IPS-15b (cell line): ENCODE measurements at regions not wholly inside any gene's neighbourhood (a gene's known extent, or its start where the extent isn't known, plus 50 kb on each side); places are given as distances from the start of the nearest gene placed in this dataset.

ENCODE experiments used
- H3K27me3 ChIP-seq: one replicate; pipeline ENCODE4 v1.6.1; 2013; ENCODE audit warnings: low read length; ENCODE audit not compliant: control insufficient read depth, insufficient read depth
- H3K36me3 ChIP-seq: one replicate; pipeline ENCODE4 v1.6.1; 2013; ENCODE audit warnings: low read length; ENCODE audit not compliant: control insufficient read depth, insufficient read depth
- H3K4me1 ChIP-seq: one replicate; pipeline ENCODE4 v1.6.1; 2013; ENCODE audit warnings: mild to moderate bottlenecking, low read length; ENCODE audit not compliant: control insufficient read depth, insufficient read depth
- H3K4me3 ChIP-seq: one replicate; pipeline ENCODE4 v1.5.1; 2013; ENCODE audit warnings: low read depth, low read length
- H3K9ac ChIP-seq: one replicate; pipeline ENCODE4 v1.6.1; 2013; ENCODE audit warnings: low read depth, mild to moderate bottlenecking, low read length
- H3K9me3 ChIP-seq: one replicate; pipeline ENCODE4 v1.6.1; 2013; ENCODE audit warnings: mild to moderate bottlenecking, low read length; ENCODE audit not compliant: control insufficient read depth, insufficient read depth

GRCh38 chr11:96940227-96940626, 550.4 kb downstream of the JRKL start:
- Histone ChIP-seq H3K9ac (no peak overlapping the region), H3K9me3 (no peaks in the 10 kb centered on the region), H3K27me3 (no peaks in the 10 kb centered on the region), H3K4me1 (no peaks in the 10 kb centered on the region), H3K36me3 (no peaks in the 10 kb centered on the region), H3K4me3 (no peak overlapping the region)

DNA sequence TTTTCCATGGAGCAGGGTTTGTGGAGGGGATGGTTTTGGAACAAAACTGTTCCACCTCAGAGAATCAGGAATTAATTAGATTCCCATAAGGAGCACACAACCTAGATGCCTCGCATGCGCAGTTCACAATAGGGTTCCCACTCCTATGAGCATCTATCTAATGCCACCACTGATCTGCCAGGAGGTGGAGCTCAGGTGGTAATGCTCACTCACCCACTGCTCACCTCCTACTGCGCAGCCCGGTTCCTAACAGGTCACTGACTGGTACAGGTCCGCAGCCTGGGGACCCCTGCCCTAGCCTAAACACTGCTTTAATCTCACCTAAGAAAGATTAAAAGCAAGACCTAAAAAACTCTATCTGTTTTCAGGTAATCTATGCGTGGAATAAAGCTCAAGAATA, 553.0 kb downstream of the JRKL start:
- no peaks in the 10 kb centered on the region for H3K27me3 ChIP-seq
- H3K9ac ChIP-seq, result no peak overlapping the region
- H3K4me1 ChIP-seq, result no peaks in the 10 kb centered on the region
- no peak overlapping the region for H3K4me3 ChIP-seq
- H3K36me3 ChIP-seq, result no peaks in the 10 kb centered on the region
- H3K9me3 ChIP-seq, result no peaks in the 10 kb centered on the region

DNA sequence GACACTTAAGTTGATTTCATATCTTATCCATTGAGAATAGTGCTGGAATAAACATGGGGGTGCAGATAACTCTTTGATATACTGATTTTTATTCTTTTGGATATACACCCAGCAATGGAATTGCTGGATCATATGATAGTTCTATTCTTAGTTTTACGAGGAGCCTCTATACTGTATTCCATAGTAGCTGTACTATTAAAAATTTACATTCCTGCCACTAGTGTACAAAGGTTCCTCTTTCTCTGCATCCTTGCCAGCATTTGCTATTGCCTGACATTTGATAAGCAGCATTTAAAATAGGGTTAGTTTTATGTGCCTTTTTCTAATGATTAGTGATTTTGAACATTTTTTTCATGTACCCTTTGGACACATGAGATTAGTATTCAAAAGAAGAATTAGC, 554.2 kb downstream of the JRKL start:
- no peaks in the 10 kb centered on the region for H3K27me3 ChIP-seq
- no peak overlapping the region for H3K9ac ChIP-seq
- H3K9me3 ChIP-seq, result no peaks in the 10 kb centered on the region
- H3K36me3 ChIP-seq, result no peaks in the 10 kb centered on the region
- no peak overlapping the region for H3K4me3 ChIP-seq
- no peaks in the 10 kb centered on the region for H3K4me1 ChIP-seq

DNA sequence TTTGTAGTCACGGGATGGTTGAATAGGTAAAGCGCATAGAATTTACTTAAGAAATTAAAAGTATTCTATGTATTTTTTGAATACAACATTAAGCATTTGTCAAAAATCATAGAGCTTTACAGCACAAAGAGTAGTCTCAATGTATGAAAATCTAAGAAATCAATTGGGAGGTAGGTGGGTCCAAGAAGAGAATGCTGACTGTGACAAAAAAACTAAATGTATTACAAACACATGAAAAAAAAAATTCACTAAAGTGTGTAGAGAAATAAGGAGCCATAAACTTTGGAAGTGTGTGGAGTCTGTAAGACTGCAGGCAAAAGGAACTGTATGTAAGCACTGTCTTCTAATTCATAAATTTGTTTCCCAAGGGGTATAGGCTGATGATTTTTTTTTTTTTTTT, 558.3 kb downstream of the JRKL start:
- no peaks in the 10 kb centered on the region for H3K36me3 ChIP-seq
- H3K9ac ChIP-seq, result no peak overlapping the region
- H3K9me3 ChIP-seq, result no peaks in the 10 kb centered on the region
- no peak overlapping the region for H3K4me3 ChIP-seq
- H3K4me1 ChIP-seq, result no peaks in the 10 kb centered on the region
- no peaks in the 10 kb centered on the region for H3K27me3 ChIP-seq

- H3K9me3 ChIP-seq, result no peaks in the 10 kb centered on the region
- H3K4me3 ChIP-seq, result no peak overlapping the region
- H3K9ac ChIP-seq, result no peak overlapping the region
- H3K4me1 ChIP-seq, result no peaks in the 10 kb centered on the region
- no peaks in the 10 kb centered on the region for H3K27me3 ChIP-seq
- no peaks in the 10 kb centered on the region for H3K36me3 ChIP-seq
These were observed 559.7 kb downstream of the JRKL start for GRCh38 chr11:96949464-96949863.

- no peaks in the 10 kb centered on the region for H3K27me3 ChIP-seq
- no peak overlapping the region for H3K9ac ChIP-seq
- H3K36me3 ChIP-seq, result no peaks in the 10 kb centered on the region
- H3K9me3 ChIP-seq, result no peaks in the 10 kb centered on the region
- H3K4me3 ChIP-seq, result no peak overlapping the region
- no peaks in the 10 kb centered on the region for H3K4me1 ChIP-seq
These were observed 564.9 kb downstream of the JRKL start for GRCh38 chr11:96954587-96955242.

- H3K36me3 ChIP-seq, result no peaks in the 10 kb centered on the region
- H3K9ac ChIP-seq, result no peak overlapping the region
- H3K4me3 ChIP-seq, result no peak overlapping the region
- no peaks in the 10 kb centered on the region for H3K9me3 ChIP-seq
- H3K27me3 ChIP-seq, result no peaks in the 10 kb centered on the region
- no peaks in the 10 kb centered on the region for H3K4me1 ChIP-seq
These were observed 570.7 kb downstream of the JRKL start for GRCh38 chr11:96960476-96960875.

GRCh38 chr11:96960926-96961325, 571.1 kb downstream of the JRKL start:
- no peaks in the 10 kb centered on the region for H3K36me3 ChIP-seq
- H3K9me3 ChIP-seq, result no peaks in the 10 kb centered on the region
- H3K4me3 ChIP-seq, result no peak overlapping the region
- no peaks in the 10 kb centered on the region for H3K27me3 ChIP-seq
- H3K9ac ChIP-seq, result no peak overlapping the region
- H3K4me1 ChIP-seq, result no peaks in the 10 kb centered on the region

GRCh38 chr11:96961931-96962330, 572.1 kb downstream of the JRKL start:
- no peaks in the 10 kb centered on the region for H3K27me3 ChIP-seq
- H3K9ac ChIP-seq, result no peak overlapping the region
- no peaks in the 10 kb centered on the region for H3K4me1 ChIP-seq
- H3K9me3 ChIP-seq, result no peaks in the 10 kb centered on the region
- H3K4me3 ChIP-seq, result no peak overlapping the region
- no peaks in the 10 kb centered on the region for H3K36me3 ChIP-seq

DNA sequence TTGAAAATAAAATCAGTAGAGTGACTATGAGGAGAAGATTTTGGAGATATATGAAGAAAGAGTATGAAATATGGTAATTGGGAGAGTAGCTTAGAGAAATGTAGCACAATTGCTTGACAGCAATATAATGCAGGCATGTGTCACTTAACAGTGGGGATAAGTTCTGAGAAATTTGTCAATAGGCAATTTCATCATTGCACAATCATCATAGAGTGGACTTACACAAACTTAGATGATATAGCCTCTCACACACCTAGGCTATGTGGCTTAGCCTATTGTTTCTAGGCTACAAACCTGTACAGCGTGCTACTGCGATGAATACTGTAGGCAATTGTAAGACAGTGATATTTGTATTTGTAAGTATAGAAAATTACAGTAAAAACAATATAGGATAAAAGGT, 573.6 kb downstream of the JRKL start:
- Histone ChIP-seq H3K9ac (no peak overlapping the region), H3K27me3 (no peaks in the 10 kb centered on the region), H3K9me3 (no peaks in the 10 kb centered on the region), H3K4me1 (no peaks in the 10 kb centered on the region), H3K36me3 (no peaks in the 10 kb centered on the region), H3K4me3 (no peak overlapping the region)

DNA sequence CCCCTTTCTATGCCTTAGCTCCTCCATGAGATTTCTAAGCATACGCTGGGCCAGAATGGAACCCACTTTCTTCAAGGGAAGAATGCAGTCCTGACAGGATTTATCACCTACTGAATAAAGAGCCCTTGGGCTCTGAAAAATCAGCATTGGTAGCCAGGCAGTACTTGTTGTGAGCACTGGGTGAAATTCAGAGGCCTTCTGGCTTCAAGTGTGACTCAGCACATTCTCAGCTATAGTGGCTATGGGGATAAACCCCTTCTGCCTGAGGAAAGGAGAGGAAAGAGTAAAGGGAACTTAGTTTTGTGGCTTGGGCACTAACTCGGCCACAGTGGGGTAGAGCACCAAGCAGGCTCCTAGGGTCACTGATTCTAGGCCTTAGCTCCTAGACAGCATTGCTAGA, 574.8 kb downstream of the JRKL start:
- Histone ChIP-seq H3K9me3 (no peaks in the 10 kb centered on the region), H3K9ac (no peak overlapping the region), H3K36me3 (no peaks in the 10 kb centered on the region), H3K4me1 (no peaks in the 10 kb centered on the region), H3K4me3 (no peak overlapping the region), H3K27me3 (no peaks in the 10 kb centered on the region)

DNA sequence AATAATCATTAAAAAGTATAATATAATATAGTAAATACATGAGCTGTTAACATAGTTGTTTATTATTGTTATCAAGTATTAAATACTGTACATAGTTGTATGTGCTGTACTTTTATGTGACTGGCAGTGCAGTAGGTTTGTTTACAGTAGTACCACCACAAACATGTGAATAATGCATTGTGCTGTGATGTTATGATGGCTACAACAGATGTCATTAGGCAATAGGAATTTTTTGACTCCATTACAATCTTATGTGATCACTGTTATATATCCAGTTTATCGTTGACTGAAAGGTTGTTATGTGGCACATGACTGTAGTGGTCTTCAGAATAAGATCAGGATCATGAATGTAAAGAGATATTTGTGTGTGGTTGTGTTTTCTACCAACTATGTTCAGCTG, 577.8 kb downstream of the JRKL start:
- H3K4me1 ChIP-seq, result no peaks in the 10 kb centered on the region
- H3K9ac ChIP-seq, result no peak overlapping the region
- H3K27me3 ChIP-seq, result no peaks in the 10 kb centered on the region
- no peaks in the 10 kb centered on the region for H3K9me3 ChIP-seq
- H3K36me3 ChIP-seq, result no peaks in the 10 kb centered on the region
- H3K4me3 ChIP-seq, result no peak overlapping the region
